UCSD-AML1 (cell line): ENCODE measurements at regions not wholly inside any gene's neighbourhood (a gene's known extent, or its start where the extent isn't known, plus 50 kb on each side); places are given as distances from the start of the nearest gene placed in this dataset.

Experiments
- DNase-seq: peaks from one replicate; lab custom pipeline; 2025; ENCODE audit not compliant: unreplicated experiment; lab: John Stamatoyannopoulos, UW

GRCh38 chr12:13691598-13691997, 289.8 kb downstream of the GRIN2B start:
- no peak for DNase-seq

GRCh38 chr12:13687633-13688032, 293.8 kb downstream of the GRIN2B start:
- DNase-seq, result no peak

- DNase-seq, result no peak
Measured at GRCh38 chr12:13686260-13686659, 295.1 kb downstream of the GRIN2B start.

- DNase-seq, result no peak
Measured at GRCh38 chr12:13680916-13681315, 300.5 kb downstream of the GRIN2B start.

GRCh38 chr12:13676880-13677279, 304.5 kb downstream of the GRIN2B start:
- no peak for DNase-seq

- DNase-seq, result no peak
Measured at GRCh38 chr12:13670285-13670866, 311.0 kb downstream of the GRIN2B start.

- no peak for DNase-seq
Measured at GRCh38 chr12:13668880-13669279, 312.5 kb downstream of the GRIN2B start.

- no peak for DNase-seq
Measured at GRCh38 chr12:13666806-13667205, 314.6 kb downstream of the GRIN2B start.

GRCh38 chr12:13661005-13661887, 320.2 kb downstream of the GRIN2B start:
- DNase-seq, result peak; percentile 15

- DNase-seq, result no peak
Measured at GRCh38 chr12:13654456-13654855, 326.9 kb downstream of the GRIN2B start.

- DNase-seq, result no peak
Measured at GRCh38 chr12:13652105-13652504, 329.3 kb downstream of the GRIN2B start.

GRCh38 chr12:13635709-13636108, 345.7 kb downstream of the GRIN2B start:
- no peak for DNase-seq

GRCh38 chr12:13631873-13632272, 349.5 kb downstream of the GRIN2B start:
- DNase-seq, result no peak

GRCh38 chr12:13630354-13630753, 351.0 kb downstream of the GRIN2B start:
- DNase-seq, result no peak

GRCh38 chr12:13628067-13628466, 353.3 kb downstream of the GRIN2B start:
- no peak for DNase-seq

- DNase-seq, result no peak
Measured at GRCh38 chr12:13627536-13627935, 353.9 kb downstream of the GRIN2B start.

GRCh38 chr12:13613297-13613696, 368.1 kb downstream of the GRIN2B start:
- no peak for DNase-seq

- no peak for DNase-seq
Measured at GRCh38 chr12:13609894-13610679, 371.3 kb downstream of the GRIN2B start.

- DNase-seq, result no peak
Measured at GRCh38 chr12:13606290-13606689, 375.1 kb downstream of the GRIN2B start.

- DNase-seq, result no peak
Measured at GRCh38 chr12:13603953-13604352, 377.4 kb downstream of the GRIN2B start.

- no peak for DNase-seq
Measured at GRCh38 chr12:13602172-13602571, 379.2 kb downstream of the GRIN2B start.

GRCh38 chr12:13599176-13599575, 382.2 kb downstream of the GRIN2B start:
- no peak for DNase-seq
